ENCODE measurements at regions not wholly inside any gene's neighbourhood (a gene's known extent, or its start where the extent isn't known, plus 50 kb on each side); places are given as distances from the start of the nearest gene placed in this dataset.
A peak's percentile ranks its signal among the peaks of the same experiment; 100 is the strongest.

GRCh38 chr5:142446960-142447279 is 122.1 kb upstream of the SPRY4 start:
- Mint-ChIP-seq H3K9me3 (peaks cover 0 to 4% of the 10 kb centered on the region in 2 donors), H3K27me3 (ENCODE audit: low read depth in 2 of 2) (peaks cover 0 to 3% of the 10 kb centered on the region in 2 donors), H3K27ac (no peak overlapping the region), H3K36me3 (peaks cover 11% of the 10 kb centered on the region), H3K4me3 (no peak overlapping the region), H3K4me1 (peaks cover 0 to under 1% of the 10 kb centered on the region in 2 donors)
- Histone ChIP-seq H3K4me3 (ENCODE audit: low read length) (no peak overlapping the region), H3K27ac (ENCODE audit: low read length) (no peak overlapping the region), H3K9me3 (ENCODE audit: control insufficient read depth, insufficient read depth, low read length) (no peaks in the 10 kb centered on the region), H3K4me1 (ENCODE audit: control insufficient read depth, insufficient read depth, low read length) (peaks cover under 1% of the 10 kb centered on the region), H3K27me3 (ENCODE audit: control insufficient read depth, insufficient read depth, low read length) (no peaks in the 10 kb centered on the region), H3K36me3 (ENCODE audit: control insufficient read depth, insufficient read depth, low read length) (no peaks in the 10 kb centered on the region)
- intact Hi-C loops (cut with micrococcal nuclease), result no loop called here
- no peak for TF ChIP-seq CTCF (IDR thresholded peaks at IDR 0.05)
- ATAC-seq (no peak), DNase-seq (no peak)
- 85% methylated on average over 2 of the region's 3 CpGs for WGBS (ENCODE audit: insufficient coverage)

GRCh38 chr5:142446131-142446959 is 121.5 kb upstream of the SPRY4 start:
- no peaks in the 10 kb centered on the region for H3K36me3 ChIP-seq (ENCODE audit: control insufficient read depth, insufficient read depth, low read length)
- H3K27me3 ChIP-seq (ENCODE audit: control insufficient read depth, insufficient read depth, low read length), result no peaks in the 10 kb centered on the region
- WGBS (ENCODE audit: insufficient coverage), result 91% methylated on average over 3 of the region's 5 CpGs
- H3K4me3 ChIP-seq (ENCODE audit: low read length), result no peak overlapping the region
- no peak overlapping the region for H3K27ac ChIP-seq (ENCODE audit: low read length)
- Mint-ChIP-seq H3K4me1 (peaks cover 0 to 6% of the 10 kb centered on the region in 2 donors), H3K27ac (no peak overlapping the region), H3K27me3 (ENCODE audit: low read depth in 2 of 2) (peaks cover 0 to 8% of the 10 kb centered on the region in 2 donors), H3K36me3 (peaks cover 11% of the 10 kb centered on the region), H3K9me3 (peaks cover 0 to 4% of the 10 kb centered on the region in 2 donors), H3K4me3 (no peak overlapping the region)
- intact Hi-C loops (cut with micrococcal nuclease), result no loop called here
- TF ChIP-seq CTCF (IDR thresholded peaks at IDR 0.05), result no peak
- peaks cover 6% of the 10 kb centered on the region for H3K4me1 ChIP-seq (ENCODE audit: control insufficient read depth, insufficient read depth, low read length)
- DNase-seq, result no peak
- no peak for ATAC-seq
- H3K9me3 ChIP-seq (ENCODE audit: control insufficient read depth, insufficient read depth, low read length), result no peaks in the 10 kb centered on the region

- peaks cover 0 to 13% of the 10 kb centered on the region in 2 donors for H3K4me1 Mint-ChIP-seq
- DNase-seq, result no peak
- H3K27ac Mint-ChIP-seq, result no peak overlapping the region
- ATAC-seq, result no peak
- H3K4me3 Mint-ChIP-seq, result no peak overlapping the region
- peaks cover under 1% of the 10 kb centered on the region for H3K36me3 Mint-ChIP-seq
- H3K27ac ChIP-seq (ENCODE audit: low read length), result no peak overlapping the region
- no peak overlapping the region for H3K4me3 ChIP-seq (ENCODE audit: low read length)
- H3K36me3 ChIP-seq (ENCODE audit: control insufficient read depth, insufficient read depth, low read length), result no peaks in the 10 kb centered on the region
- intact Hi-C loops (cut with micrococcal nuclease), result no loop called here
- no peaks in the 10 kb centered on the region for H3K9me3 Mint-ChIP-seq
- H3K4me1 ChIP-seq (ENCODE audit: control insufficient read depth, insufficient read depth, low read length), result peaks cover 6% of the 10 kb centered on the region
- no peak for TF ChIP-seq CTCF (IDR thresholded peaks at IDR 0.05)
- no peaks in the 10 kb centered on the region for H3K9me3 ChIP-seq (ENCODE audit: control insufficient read depth, insufficient read depth, low read length)
- H3K27me3 Mint-ChIP-seq (ENCODE audit: low read depth in 2 of 2), result peaks cover 0 to 7% of the 10 kb centered on the region in 2 donors
- WGBS (ENCODE audit: insufficient coverage), result 99% methylated on average over 5 of the region's 5 CpGs
- H3K27me3 ChIP-seq (ENCODE audit: control insufficient read depth, insufficient read depth, low read length), result no peaks in the 10 kb centered on the region
Measured at GRCh38 chr5:142445266-142445665, 120.4 kb upstream of the SPRY4 start.

- no peak overlapping the region for H3K4me3 Mint-ChIP-seq
- intact Hi-C loops (cut with micrococcal nuclease), result no loop called here
- 65% methylated on average over 12 of the region's 12 CpGs for WGBS (ENCODE audit: insufficient coverage)
- no peaks in the 10 kb centered on the region for H3K36me3 ChIP-seq (ENCODE audit: control insufficient read depth, insufficient read depth, low read length)
- TF ChIP-seq CTCF (IDR thresholded peaks at IDR 0.05), result no peak
- H3K4me3 ChIP-seq (ENCODE audit: low read length), result no peak overlapping the region
- H3K4me1 Mint-ChIP-seq, result peaks cover 13 to 22% of the 10 kb centered on the region in 2 donors
- ATAC-seq (peak in 1 of 3 donors; percentile 12), DNase-seq (peak in 1 of 2 donors; percentile 52)
- no peaks in the 10 kb centered on the region for H3K9me3 Mint-ChIP-seq
- H3K27ac Mint-ChIP-seq, result no peak overlapping the region
- H3K36me3 Mint-ChIP-seq, result no peaks in the 10 kb centered on the region
- no peaks in the 10 kb centered on the region for H3K9me3 ChIP-seq (ENCODE audit: control insufficient read depth, insufficient read depth, low read length)
- peaks cover 6 to 7% of the 10 kb centered on the region in 2 donors for H3K27me3 Mint-ChIP-seq (ENCODE audit: low read depth in 2 of 2)
- H3K4me1 ChIP-seq (ENCODE audit: control insufficient read depth, insufficient read depth, low read length), result peaks cover 25% of the 10 kb centered on the region
- H3K27me3 ChIP-seq (ENCODE audit: control insufficient read depth, insufficient read depth, low read length), result no peaks in the 10 kb centered on the region
- H3K27ac ChIP-seq (ENCODE audit: low read length), result no peak overlapping the region
Measured at GRCh38 chr5:142441616-142442015, 116.8 kb upstream of the SPRY4 start.

Data from natural killer cell (primary cell).